SK-N-SH treated with all-trans-retinoic acid at 6 μM for 48 hours (cell line): ENCODE measurements at regions not wholly inside any gene's neighbourhood (a gene's known extent, or its start where the extent isn't known, plus 50 kb on each side); places are given as distances from the start of the nearest gene placed in this dataset.

Source experiments
- ATAC-seq: fragments of 200-7000 bp; cut with Tn5 transposase; 3 replicates; pipeline ENCODE4 v1.9.1; 2020; ENCODE audit warnings: mild to moderate bottlenecking, moderate library complexity
- ARNTL ChIP-seq: fragments of 450-650 bp; formaldehyde crosslinking; IDR thresholded peaks from 2 replicates; pipeline ENCODE4 v1.5.0; 2020; ENCODE audit warnings: low read depth, mild to moderate bottlenecking, moderate library complexity, borderline replicate concordance
- BACH2 ChIP-seq: fragments of 250-450 bp; sonication (Bioruptor Pico); IDR thresholded peaks from 2 replicates; pipeline ENCODE4 v1.9.0; 2021; ENCODE audit warnings: mild to moderate bottlenecking, borderline replicate concordance
- CREB5 ChIP-seq: fragments of 250-450 bp; sonication (Bioruptor Pico); IDR thresholded peaks from 2 replicates; pipeline ENCODE4 v1.5.1; 2020; ENCODE audit warnings: low read depth, mild to moderate bottlenecking, moderate library complexity
- CSDC2 ChIP-seq: fragments of 250-450 bp; sonication (Bioruptor Pico); IDR thresholded peaks from 2 replicates; pipeline ENCODE4 v1.5.0; 2020; ENCODE audit warnings: mild to moderate bottlenecking, moderate library complexity
- ESRRG ChIP-seq: fragments of 250-450 bp; sonication (Bioruptor Pico); IDR thresholded peaks from 2 replicates; pipeline ENCODE4 v1.6.1; 2021; ENCODE audit warnings: mild to moderate bottlenecking
- GLIS3 ChIP-seq: fragments of 250-450 bp; sonication (Bioruptor Pico); IDR thresholded peaks from 2 replicates; pipeline ENCODE4 v1.5.0; 2020; ENCODE audit warnings: mild to moderate bottlenecking, moderate library complexity
- ISL1 ChIP-seq: fragments of 250-450 bp; sonication (Bioruptor Pico); IDR thresholded peaks from 2 replicates; pipeline ENCODE4 v2.1.2; 2022; ENCODE audit warnings: mild to moderate bottlenecking, moderate library complexity
- OSR1 ChIP-seq: fragments of 250-450 bp; sonication (Bioruptor Pico); IDR thresholded peaks from 2 replicates; pipeline ENCODE4 v1.8.0; 2022; ENCODE audit warnings: moderate library complexity, mild to moderate bottlenecking, inconsistent platforms
- PATZ1 ChIP-seq: fragments of 250-450 bp; sonication (Bioruptor Pico); IDR thresholded peaks from 2 replicates; pipeline ENCODE4 v1.8.0; 2020; ENCODE audit warnings: mild to moderate bottlenecking, moderate library complexity, borderline replicate concordance
- POU6F1 ChIP-seq: fragments of 250-450 bp; sonication (Bioruptor Pico); IDR thresholded peaks from 2 replicates; pipeline ENCODE4 v1.8.0; 2021; ENCODE audit warnings: low read depth, mild to moderate bottlenecking, moderate library complexity, borderline replicate concordance
- PPARA ChIP-seq: fragments of 250-450 bp; sonication (Bioruptor Pico); IDR thresholded peaks from 2 replicates; pipeline ENCODE4 v1.5.0; 2020; ENCODE audit warnings: mild to moderate bottlenecking, borderline replicate concordance
- RARB ChIP-seq: fragments of 250-450 bp; sonication (Bioruptor Pico); IDR thresholded peaks from 2 replicates; pipeline ENCODE4 v1.8.0; 2021; ENCODE audit warnings: mild to moderate bottlenecking, moderate library complexity
- SNAI2 ChIP-seq: fragments of 250-450 bp; sonication (Bioruptor Pico); IDR thresholded peaks from 2 replicates; pipeline ENCODE4 v1.5.0; 2020; ENCODE audit warnings: mild to moderate bottlenecking, moderate library complexity
- TCF4 ChIP-seq: fragments of 250-450 bp; sonication (Bioruptor Pico); IDR thresholded peaks from 2 replicates; pipeline ENCODE4 v1.8.0; 2021; ENCODE audit warnings: mild to moderate bottlenecking, moderate library complexity, borderline replicate concordance
- TSHZ2 ChIP-seq: fragments of 250-450 bp; sonication (Bioruptor Pico); IDR thresholded peaks from 2 replicates; pipeline ENCODE4 v1.5.0; 2020; ENCODE audit warnings: mild to moderate bottlenecking, moderate library complexity
- ZC3H10 ChIP-seq: fragments of 250-450 bp; sonication (Bioruptor Pico); IDR thresholded peaks from 2 replicates; pipeline ENCODE4 v1.5.1; 2021; ENCODE audit warnings: mild to moderate bottlenecking, moderate library complexity
- ZFP3 ChIP-seq: fragments of 250-450 bp; sonication (Bioruptor Pico); IDR thresholded peaks from 2 replicates; pipeline ENCODE4 v1.5.0; 2020; ENCODE audit warnings: mild to moderate bottlenecking, moderate library complexity
- ZFP30 ChIP-seq: fragments of 450-650 bp; formaldehyde crosslinking; IDR thresholded peaks from 2 replicates; pipeline ENCODE4 v1.5.0; 2022; ENCODE audit warnings: mild to moderate bottlenecking, moderate library complexity
- ZNF565 ChIP-seq: fragments of 450-650 bp; formaldehyde crosslinking; conservative IDR thresholded peaks from 2 replicates; pipeline ENCODE4 v1.5.0; 2020; ENCODE audit warnings: low read depth, mild to moderate bottlenecking, moderate library complexity
- ZNF70 ChIP-seq: fragments of 450-650 bp; formaldehyde crosslinking; IDR thresholded peaks from 2 replicates; pipeline ENCODE4 v1.5.0; 2020; ENCODE audit warnings: mild to moderate bottlenecking, moderate library complexity
- ZNF8 ChIP-seq: fragments of 450-650 bp; formaldehyde crosslinking; IDR thresholded peaks from 2 replicates; pipeline ENCODE4 v1.5.0; 2020; ENCODE audit warnings: mild to moderate bottlenecking, moderate library complexity

GRCh38 chr14:98171654-98172053 is 1100.3 kb downstream of the BCL11B start (continued):
- TF ChIP-seq PATZ1 = no peak
- TF ChIP-seq ZFP30 (CRISPR knock-in tag) = no peak
- TF ChIP-seq GLIS3 (CRISPR knock-in tag) = no peak
- TF ChIP-seq ZFP3 (CRISPR knock-in tag) = no peak
- TF ChIP-seq CREB5 (CRISPR knock-in tag) = no peak
- TF ChIP-seq RARB (CRISPR knock-in tag) = no peak

- ATAC-seq = no peak
Observed at GRCh38 chr14:98172243-98172778, 1099.7 kb downstream of the BCL11B start.

GRCh38 chr14:98173305-98173704 is 1098.7 kb downstream of the BCL11B start:
- TF ChIP-seq OSR1 (CRISPR knock-in tag) (no peak), GLIS3 (CRISPR knock-in tag) (no peak), ZC3H10 (CRISPR knock-in tag) (no peak), ZNF565 (CRISPR knock-in tag) (no peak), PPARA (CRISPR knock-in tag) (no peak), ARNTL (CRISPR knock-in tag) (no peak), ESRRG (CRISPR knock-in tag) (no peak), POU6F1 (CRISPR knock-in tag) (no peak), ZNF8 (CRISPR knock-in tag) (no peak), CSDC2 (CRISPR knock-in tag) (no peak), ZFP30 (CRISPR knock-in tag) (no peak), RARB (CRISPR knock-in tag) (no peak), TCF4 (CRISPR knock-in tag) (no peak), SNAI2 (CRISPR knock-in tag) (no peak), BACH2 (CRISPR knock-in tag) (no peak), ISL1 (CRISPR knock-in tag) (no peak), ZNF70 (no peak), PATZ1 (no peak), ZFP3 (CRISPR knock-in tag) (no peak)
- TF ChIP-seq, all 23 proteins: peak for 0
- no peak for ATAC-seq

More at GRCh38 chr14:98172243-98172778, 1099.7 kb downstream of the BCL11B start:
- no peak for TF ChIP-seq ISL1 (CRISPR knock-in tag)
- no peak for TF ChIP-seq ZFP3 (CRISPR knock-in tag)
- no peak for TF ChIP-seq PATZ1
- no peak for TF ChIP-seq TSHZ2 (CRISPR knock-in tag)
- TF ChIP-seq GLIS3 (CRISPR knock-in tag) = no peak
- no peak for TF ChIP-seq ESRRG (CRISPR knock-in tag)
- no peak for TF ChIP-seq ZC3H10 (CRISPR knock-in tag)
- TF ChIP-seq SNAI2 (CRISPR knock-in tag) = no peak
